Stimulated activated CD8-positive, alpha-beta memory T cell treated with anti-CD3 and anti-CD28 coated beads, Interleukin-7, amount 100 ng/mL, for 4 hours (primary cell): ENCODE measurements at regions not wholly inside any gene's neighbourhood (a gene's known extent, or its start where the extent isn't known, plus 50 kb on each side); places are given as distances from the start of the nearest gene placed in this dataset.

Source experiments
- DNase-seq, 2 donors: peaks; one replicate each; pipeline ENCODE4 v3.0.0-alpha.2; 2020; ENCODE audit warnings: low read depth in 2 of 2

DNA sequence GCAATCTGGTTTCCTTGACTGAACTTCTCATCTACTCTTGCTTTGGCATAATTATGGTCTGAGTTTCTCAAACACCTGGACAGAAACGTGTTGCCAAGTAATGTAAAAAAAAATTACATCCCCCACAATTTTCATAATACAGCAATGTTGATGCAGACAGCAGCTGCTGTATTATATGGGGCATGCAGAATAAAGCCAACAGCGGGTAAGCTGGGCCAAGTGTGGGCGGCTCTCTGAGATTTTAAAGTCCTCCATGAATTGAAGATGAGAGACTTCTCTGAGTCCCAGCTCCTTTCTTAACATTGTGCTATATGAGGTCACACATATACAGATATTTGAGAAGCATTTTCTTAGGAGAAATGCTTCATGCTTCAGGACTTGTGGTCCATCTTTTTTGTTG lies 881.2 kb downstream of the GALC start:
- DNase-seq: no peak

GRCh38 chr14:87111126-87111525 lies 881.9 kb downstream of the GALC start:
- no peak for DNase-seq

GRCh38 chr14:87109271-87109670 lies 883.7 kb downstream of the GALC start:
- DNase-seq: no peak

DNA sequence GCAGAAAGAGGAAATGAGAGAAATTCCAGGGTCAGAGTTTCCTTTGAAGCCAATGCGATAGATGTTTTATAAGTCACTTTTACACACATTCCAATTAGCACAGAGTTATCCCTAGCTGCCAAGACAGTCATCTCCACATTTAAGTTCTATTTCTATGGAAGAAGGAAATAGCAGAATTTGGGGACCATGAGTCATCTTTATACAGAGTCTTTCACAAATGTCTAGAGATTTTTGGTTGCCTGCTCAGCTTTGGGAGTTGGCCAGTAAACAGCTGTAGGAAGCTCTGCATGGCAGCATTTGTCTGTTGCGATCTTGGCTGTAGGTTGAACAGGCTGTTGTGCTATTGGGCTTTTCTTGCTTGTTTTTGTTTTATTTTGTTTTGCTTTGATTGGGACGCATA lies 884.3 kb downstream of the GALC start:
- no peak for DNase-seq

- no peak for DNase-seq
These were observed 890.1 kb downstream of the GALC start for GRCh38 chr14:87102811-87103378.

- DNase-seq: no peak
These were observed 896.0 kb downstream of the GALC start for GRCh38 chr14:87097015-87097414.

- no peak for DNase-seq
These were observed 898.1 kb downstream of the GALC start for GRCh38 chr14:87094913-87095312.

GRCh38 chr14:87088588-87088987 lies 904.4 kb downstream of the GALC start:
- DNase-seq: no peak

DNA sequence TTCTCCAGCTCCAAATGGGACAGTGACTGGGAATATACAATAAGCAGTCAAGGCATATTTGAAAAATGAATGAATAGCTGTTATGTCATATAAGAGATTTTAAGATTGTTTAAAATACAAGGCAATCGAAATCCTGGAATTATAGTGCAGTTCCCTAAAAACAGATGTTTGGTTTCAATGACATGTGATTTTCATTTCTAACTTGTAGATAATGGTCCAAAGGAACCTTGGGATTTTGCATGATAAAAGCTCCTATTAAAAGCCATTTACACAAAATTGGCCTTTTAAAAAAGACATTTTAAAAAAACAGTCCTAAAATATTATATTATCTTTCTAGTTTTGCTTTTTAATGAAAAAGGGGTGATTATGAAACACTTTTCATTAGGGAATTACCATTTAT lies 905.1 kb downstream of the GALC start:
- no peak for DNase-seq

- DNase-seq: no peak
These were observed 908.1 kb downstream of the GALC start for GRCh38 chr14:87084908-87085307.

- DNase-seq: no peak
These were observed 910.1 kb downstream of the GALC start for GRCh38 chr14:87082917-87083316.

GRCh38 chr14:87081004-87081403 lies 912.0 kb downstream of the GALC start:
- DNase-seq: no peak

- DNase-seq: no peak
These were observed 912.8 kb downstream of the GALC start for GRCh38 chr14:87080146-87080545.

- DNase-seq: no peak
These were observed 913.6 kb downstream of the GALC start for GRCh38 chr14:87079416-87079815.

DNA sequence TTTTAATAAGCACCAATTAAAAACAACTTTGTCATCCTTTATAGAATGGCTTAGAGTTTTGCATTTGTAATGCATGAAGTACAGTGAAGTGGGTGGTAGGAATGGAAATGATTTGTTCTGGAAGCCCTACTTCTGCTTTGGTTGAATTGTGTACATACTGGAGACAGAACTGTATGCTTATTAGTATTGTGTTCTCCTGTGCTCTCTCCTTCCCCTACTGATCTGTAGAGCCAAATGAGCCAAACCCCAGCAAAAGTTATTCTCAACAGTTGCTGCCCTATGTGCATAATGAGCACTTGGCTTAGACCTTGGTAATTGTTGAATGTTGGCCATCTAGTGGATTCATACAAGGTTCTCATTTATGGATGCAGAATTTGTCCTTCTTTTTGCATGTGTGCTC lies 916.1 kb downstream of the GALC start:
- DNase-seq: no peak

DNA sequence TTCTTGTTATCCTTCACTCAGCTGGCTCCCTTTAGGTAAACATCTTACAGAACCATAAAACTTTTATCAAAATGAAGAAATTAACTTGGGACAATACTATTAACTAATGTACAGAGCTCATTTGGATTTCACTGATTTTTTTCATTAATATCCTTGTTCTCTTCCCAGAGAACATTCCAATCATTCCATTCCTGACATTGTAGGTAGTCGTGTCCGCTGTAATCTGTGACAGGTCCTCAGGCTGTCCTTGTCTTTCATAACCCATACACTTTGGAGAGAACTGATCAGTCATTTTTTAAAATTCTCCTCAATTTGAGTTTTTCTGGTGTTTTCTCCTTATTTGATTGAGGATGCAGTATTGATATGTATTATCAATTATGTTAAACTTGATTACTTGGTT lies 916.8 kb downstream of the GALC start:
- DNase-seq: no peak

DNA sequence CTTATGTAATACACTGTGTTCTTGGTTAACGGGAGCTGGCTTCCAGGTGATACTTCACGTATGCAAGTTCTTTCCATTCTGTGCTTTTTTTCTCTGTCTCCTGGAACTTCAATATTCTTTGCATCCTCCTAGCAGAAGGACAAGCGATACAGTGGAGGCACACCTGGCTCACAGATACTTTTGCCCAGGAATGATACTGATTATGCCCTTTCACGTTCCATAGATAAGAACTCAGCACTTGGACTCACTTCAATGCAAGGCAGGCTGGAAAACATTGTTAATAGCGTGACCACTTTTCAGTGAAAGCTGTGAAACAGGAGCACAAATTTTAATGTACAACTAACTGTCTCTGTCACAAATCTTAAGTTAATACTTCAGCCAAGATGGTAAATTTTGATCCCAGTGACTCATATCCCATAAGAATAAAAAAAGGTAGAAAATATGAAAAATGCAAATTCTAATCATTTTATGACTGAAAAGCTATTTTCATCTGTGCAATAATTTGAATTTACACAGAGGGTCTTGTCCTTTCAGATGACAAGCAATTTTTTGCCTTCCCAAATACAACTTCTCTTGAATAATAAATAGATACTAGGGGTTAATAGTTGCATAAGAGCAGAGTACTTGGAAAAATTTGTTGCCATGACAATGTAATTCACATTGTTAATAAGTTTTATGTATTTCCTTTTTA lies 919.0 kb downstream of the GALC start:
- no peak for DNase-seq

GRCh38 chr14:87067591-87067990 lies 925.4 kb downstream of the GALC start:
- no peak for DNase-seq

- DNase-seq: no peak
These were observed 925.9 kb downstream of the GALC start for GRCh38 chr14:87067061-87067460.

DNA sequence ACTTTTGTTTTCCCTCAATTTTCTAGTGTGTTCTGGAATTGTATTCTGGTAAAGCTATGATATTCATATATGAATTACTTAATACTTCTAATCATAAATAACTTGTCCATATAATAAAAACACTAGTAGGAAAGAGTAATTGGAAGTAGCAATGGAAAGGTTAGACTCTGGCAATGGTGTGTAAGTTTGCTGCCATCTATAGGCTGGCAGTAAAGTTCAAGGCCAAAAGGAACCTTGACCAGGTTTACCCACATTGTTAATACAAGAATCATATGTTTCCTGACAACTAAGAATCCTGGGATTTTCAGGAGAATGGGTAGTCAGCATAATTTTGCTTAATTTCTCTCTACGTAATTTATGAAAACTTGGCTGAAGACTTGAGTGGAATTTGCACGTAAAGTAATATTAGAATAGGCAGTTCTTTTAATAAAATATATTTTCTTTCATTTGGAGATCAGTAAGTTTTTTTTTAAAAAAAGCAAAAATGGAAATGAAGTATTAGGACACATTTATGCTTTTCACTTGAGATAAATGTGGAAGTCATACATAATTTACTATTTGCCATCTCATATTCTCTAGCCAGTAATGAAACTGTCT lies 926.7 kb downstream of the GALC start:
- no peak for DNase-seq

DNA sequence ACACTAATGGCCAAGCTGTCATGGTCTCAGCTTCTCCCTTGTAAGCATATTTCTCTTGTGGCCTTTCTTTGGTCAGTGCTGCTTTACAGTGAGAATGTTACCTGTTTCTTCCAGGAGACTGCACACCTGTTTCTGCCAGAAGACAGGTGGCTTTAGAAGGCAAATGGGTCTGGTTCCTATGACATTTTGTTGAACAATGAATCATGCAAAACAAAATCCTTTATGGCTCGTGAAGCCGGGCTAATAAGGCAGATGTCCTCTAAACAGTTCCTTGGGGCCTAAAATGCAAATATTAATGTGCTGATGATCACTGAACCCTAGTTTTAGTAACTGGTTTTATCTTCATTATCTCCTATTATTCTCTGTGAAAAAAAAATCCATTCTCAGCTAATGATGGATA lies 927.6 kb downstream of the GALC start:
- no peak for DNase-seq

DNA sequence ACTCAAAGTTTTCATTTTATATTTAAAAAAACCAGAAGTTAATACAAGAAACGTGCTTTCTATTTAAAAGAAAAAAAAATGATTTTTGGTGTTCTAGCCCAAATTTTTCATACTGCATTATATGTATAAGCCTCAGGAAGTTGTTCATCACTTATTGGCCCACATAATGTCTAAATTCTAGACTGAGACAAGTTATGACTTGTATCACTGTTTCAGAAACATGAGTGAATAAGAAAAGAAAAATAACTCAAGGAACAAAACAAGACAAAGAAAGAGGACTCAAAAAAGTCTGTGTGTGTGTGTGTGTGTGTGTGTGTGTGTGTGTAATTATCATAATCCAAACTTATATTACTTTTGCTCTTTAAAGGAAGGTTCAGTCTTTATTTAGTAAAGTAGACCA lies 929.8 kb downstream of the GALC start:
- DNase-seq: no peak

DNA sequence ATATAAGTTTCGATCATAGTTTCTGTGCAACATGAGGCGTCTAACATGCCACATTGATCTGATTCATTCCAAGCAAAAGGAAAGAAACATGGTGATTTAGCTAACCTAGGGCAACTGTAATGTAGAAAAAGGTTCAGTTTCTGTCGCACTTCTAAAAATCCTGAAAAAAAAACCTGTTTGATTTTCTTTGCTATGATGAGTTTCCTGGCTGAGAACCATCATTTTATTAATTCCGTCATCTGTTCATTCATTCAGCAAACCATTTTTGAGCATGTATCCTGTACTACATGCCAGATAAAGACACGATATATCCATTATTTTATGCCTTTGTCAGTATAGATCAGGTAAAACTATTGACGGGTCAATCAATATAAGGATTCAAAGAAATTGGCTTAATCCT lies 932.6 kb downstream of the GALC start:
- no peak for DNase-seq
